ENCODE measurements at regions not wholly inside any gene's neighbourhood (a gene's known extent, or its start where the extent isn't known, plus 50 kb on each side); places are given as distances from the start of the nearest gene placed in this dataset.
"Not testable (repeated sequence)": the region's sequence is repeated elsewhere in the genome, so short reads cannot be mapped to it uniquely, and the experiment has no call there.

DNA sequence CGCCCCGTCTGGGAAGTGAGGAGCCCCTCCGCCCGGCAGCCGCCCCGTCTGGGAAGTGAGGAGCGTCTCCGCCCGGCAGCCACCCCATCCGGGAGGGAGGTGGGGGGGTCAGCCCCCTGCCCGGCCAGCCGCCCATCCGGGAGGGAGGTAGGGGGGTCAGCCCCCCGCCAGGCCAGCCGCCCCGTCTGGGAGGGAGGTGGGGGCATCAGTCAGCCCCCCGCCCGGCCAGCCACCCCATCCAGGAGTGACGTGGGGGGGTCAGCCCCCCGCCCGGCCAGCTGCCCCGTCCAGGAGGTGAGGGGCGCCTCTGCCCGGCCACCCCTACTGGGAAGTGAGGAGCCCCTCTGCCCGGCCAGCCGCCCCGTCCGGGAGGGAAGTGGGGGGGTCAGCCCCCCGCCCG is 297.5 kb upstream of the DYNLRB2 start:
- not testable (repeated sequence) for DNase-seq

DNA sequence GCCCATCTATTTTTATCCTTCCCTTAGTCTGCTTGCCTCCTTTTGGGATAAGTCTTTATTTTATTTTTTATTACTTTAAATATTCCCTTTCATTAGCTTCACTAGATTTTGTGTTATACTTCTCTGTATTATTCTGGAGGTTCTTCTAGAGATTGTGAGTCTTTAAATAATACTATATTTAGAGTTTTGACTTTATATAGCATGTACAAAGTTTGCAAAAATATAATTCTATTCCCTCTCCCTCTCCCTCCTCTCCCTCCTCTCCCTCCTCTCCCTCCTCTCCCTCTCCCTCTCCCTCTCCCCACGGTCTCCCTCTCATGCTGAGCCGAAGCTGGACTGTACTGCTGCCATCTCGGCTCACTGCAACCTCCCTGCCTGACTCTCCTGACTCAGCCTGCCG is 298.5 kb upstream of the DYNLRB2 start:
- DNase-seq, result not testable (repeated sequence)

DNA sequence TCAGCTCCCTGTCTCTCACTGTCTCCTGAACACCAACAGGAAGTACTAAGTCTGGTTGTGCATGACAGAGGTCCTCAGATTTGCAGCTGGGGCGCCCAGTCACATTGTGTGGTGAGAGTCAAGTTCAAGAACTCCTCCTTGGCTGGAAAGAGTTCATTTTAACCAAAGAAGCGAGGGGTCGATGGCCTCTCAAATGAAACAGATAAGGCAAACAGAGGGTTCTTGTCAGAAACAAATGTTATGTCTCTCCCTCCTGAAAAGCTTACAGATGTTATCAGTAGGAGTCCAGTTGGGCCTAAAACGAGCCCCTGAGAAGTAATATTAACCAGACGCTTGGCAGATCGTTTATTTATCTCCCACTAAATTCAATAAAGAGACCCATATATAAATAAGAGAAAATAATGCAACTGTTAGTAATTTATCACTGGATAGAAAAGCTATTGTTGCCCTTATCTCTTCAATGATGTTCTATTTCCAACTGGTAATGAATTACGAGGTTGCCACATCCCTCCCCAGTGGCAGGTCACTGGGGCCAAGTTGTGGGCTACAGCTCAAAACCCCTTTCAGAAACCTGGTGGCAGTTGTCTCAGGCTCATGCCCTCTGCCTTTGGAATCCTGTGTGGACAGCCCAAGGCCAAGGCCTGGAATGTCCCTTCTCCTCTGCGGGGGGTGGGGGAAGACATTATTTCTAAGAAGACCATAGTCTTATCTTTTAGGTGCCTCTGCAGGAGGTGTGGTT is 307.5 kb upstream of the DYNLRB2 start:
- no peak for DNase-seq

DNA sequence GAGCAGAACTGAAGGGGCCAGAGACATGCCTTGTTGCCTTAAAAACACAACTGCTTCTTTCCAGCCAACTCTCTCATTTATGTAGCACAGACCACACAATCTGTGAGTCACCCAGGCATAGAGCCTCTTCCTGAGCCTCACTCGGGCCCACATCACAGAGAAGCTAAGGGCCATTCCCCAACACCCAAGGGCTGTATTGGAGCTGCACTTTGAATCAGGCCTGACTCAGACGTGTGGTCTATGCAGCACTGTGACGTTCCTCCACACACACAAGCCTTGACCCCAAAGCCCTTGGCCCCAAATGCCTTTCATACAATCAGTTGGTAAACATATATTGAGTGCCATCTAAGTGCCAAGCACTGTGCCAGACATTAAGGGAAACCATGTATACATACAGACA is 308.9 kb upstream of the DYNLRB2 start:
- no peak for DNase-seq

DNA sequence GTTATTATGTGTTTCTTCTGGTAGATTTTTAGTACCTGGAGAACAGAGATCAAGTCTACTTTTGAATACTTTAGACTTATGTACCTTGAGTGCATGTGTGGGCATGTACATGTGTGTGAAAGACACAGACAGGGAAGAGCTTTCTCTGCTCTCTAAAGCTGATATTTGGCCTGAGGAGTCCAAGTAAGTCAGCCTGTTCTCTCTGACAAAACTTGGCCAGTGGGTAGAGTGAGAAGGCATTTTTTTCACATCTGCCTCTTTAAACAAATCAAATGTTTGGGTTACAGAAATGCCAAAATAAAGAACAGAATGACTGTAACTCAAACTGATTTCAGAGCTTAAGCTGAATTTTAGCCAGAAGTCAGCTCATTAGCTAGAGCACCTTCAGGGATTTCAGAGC is 309.7 kb upstream of the DYNLRB2 start:
- DNase-seq, result no peak

DNA sequence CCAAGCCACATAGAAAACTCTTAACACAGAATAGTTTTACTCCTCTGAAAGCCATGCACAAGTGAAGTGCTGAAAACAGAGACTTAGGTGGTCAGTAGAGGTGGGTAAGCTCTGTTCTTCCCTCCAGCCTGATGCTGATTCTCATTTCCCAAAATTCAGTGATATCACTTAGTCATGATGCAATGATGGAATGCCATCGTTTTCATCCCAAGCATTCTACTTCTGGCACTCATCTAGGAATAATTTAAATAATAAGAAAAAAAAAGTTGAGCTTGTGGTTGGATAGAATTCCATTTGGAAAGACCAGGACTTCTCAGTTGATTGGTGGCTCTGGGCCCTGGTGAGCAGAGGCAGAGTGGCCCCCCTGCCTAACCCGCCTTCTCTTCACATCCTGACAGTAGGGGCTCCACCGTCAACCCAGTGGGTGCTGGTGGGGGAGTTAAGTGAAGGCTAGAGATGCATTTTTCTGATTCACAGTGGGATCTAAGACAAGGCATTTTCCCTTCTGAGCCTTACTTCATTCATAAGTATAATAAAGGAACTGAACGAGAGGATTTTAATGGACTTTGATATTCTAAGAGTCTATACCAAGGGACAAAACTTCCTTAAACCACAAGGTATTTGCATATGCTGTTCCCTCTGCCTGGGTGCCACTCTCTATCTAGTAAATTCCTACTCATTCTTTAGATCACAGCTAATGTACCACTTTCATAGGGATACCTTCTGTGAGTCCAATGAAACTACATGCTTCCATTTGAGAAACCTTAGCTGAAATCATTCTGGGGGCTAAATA is 310.3 kb upstream of the DYNLRB2 start:
- no peak for DNase-seq

DNA sequence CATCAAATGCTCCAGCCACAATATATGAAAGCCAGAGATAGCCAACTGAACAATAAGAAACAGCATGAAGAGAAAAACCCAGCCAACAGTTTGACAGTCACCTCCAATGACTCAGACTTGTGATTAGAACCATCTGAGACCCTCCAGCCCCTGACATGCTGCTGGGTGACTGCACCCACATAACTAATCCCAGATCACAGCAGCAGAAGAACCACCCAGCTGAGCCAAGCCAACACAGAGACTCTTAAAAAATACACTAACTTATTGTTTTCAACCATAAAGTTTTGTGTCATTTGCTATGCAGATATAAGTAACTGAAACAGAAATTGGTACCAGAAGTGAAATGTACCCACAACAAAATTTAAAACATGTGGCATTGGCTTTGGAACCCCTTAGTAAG is 314.3 kb upstream of the DYNLRB2 start:
- no peak for DNase-seq

DNA sequence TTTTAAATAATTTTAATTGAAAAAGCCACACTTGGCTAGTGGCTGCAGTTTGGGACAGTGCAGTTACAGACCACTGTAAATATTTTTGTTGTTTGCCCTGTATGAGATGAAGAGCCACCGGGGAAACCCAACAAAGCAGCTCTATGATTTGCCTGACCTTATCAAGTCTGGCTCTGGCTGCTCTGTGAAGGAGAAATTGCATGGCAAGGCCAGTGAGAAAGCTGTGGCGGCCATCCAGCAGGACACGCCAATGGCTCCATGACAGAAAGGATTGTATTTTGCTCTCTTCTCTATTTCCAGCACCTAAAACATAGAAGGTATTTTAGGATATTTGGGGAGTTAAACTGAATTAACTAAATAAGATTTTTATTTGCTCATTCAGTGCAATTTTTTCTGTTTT is 330.0 kb upstream of the DYNLRB2 start:
- no peak for DNase-seq

DNA sequence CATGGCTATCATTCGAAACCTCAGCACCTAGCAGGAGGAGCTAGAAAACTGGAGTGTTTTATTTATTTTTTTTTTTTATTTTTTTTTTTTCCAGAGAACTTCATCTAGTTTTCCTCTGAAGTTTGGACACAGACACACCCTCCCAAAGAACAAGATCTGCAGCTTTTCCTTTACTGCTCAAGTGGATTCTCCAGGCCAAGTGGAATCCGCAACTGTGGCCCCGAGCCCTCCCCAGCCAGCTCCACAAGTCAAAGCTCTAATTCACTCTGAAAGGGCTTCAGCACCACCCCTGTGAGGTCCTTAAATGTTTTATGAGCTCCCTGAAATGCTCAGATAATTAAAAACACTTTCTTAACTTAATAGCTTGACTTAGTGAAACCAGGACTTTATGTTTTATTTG is 332.1 kb upstream of the DYNLRB2 start:
- DNase-seq, result no peak

DNA sequence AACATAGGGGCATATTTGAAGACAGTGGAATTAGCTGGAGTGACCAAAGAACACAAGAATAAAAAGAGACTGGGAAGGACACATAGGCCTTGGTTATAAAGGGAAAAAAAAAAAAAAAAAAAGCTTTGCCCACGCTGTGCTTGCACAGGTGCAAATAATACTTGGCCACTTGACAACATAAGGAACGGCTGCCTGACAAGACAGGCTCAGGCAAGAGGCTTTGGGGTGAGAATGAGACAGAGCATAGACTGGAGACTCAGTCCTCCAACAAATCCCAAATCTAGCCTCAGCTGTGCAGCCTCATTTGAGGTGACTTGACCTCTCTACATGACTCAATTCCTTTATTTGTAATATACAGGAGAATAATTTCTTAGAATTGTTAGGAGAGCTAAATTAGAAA is 332.8 kb upstream of the DYNLRB2 start:
- DNase-seq, result no peak

DNA sequence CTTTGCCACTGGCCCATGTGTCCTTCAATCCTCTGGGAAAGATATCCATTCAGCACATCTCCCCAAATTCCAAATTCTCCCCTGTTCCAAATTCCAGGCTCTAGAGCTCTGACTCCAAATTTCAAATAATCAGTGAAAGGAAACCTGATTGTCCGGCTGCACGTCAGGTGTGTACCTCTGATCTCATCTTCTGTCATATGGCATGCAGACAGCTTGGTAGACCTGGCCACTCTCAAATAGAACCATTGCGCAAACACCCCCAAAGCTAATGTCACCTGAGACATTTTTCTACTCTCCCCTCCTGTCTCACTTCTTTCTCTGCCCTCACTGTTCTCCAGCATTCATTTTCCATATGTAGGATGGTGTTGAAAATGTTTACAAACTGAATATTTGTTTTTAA is 337.0 kb upstream of the DYNLRB2 start:
- no peak for DNase-seq

DNA sequence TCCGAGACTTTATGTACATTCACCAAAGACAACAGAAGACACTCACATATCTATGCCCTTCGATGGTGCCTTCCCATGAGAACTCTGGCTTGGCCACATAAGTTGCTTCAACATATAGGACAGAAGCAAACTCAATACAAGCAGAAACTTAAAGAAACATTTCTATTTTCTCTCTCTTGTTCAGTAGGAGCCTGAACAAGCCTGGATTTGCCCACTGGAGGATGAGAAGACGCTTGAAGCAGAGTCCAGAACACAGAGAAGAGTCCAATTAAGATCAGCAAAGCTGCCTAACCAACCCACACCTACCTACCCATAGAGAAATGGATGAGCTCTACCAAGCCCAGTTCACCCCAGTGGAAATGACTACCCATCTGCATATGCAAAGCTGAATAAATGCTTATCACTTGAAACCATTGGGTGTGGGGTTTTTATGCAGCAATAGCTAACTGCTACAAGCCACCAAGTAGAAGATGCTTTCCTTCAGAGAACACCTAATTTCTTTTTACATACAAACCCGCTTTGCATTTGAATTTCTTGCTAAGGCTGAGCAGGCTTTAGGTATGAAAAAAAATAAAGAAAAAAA is 337.9 kb upstream of the DYNLRB2 start:
- DNase-seq, result no peak

DNA sequence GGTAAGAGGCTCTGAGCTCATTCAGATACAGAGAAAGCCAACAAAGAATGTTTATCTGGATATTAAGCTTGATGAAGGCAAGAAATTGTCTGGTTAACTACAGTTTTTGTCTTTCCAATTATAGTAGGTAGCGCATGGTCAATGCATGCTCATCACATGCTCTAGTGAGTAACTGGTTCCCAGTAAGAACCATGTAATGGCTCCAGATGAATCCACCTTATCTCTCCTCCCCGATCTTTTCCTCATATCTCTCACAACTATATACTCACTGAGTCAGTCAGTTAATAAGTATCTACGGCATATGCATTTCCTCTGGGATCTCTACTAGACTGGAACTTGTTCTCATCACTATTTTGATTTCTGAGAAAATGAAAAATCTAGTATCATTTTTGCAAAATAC is 340.7 kb upstream of the DYNLRB2 start:
- DNase-seq, result no peak

DNA sequence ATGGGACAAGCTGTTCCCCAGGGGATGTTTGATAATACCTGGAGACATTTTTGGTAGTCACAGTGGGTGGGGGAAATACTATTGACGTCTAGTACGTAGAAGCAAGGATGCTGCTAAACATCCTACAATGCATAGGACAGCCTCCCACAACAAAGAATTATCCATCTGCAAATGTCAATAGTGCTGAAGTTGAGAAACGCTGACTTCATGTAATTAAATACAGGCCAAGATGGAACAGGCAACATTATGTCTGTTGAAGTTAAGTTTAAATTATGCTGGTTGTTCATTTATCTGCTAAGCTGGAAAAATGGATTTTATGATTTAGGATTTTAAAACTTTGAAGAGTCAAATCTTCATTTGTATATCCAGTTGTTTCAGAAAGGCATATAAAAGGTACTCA is 341.2 kb upstream of the DYNLRB2 start:
- DNase-seq, result no peak

DNA sequence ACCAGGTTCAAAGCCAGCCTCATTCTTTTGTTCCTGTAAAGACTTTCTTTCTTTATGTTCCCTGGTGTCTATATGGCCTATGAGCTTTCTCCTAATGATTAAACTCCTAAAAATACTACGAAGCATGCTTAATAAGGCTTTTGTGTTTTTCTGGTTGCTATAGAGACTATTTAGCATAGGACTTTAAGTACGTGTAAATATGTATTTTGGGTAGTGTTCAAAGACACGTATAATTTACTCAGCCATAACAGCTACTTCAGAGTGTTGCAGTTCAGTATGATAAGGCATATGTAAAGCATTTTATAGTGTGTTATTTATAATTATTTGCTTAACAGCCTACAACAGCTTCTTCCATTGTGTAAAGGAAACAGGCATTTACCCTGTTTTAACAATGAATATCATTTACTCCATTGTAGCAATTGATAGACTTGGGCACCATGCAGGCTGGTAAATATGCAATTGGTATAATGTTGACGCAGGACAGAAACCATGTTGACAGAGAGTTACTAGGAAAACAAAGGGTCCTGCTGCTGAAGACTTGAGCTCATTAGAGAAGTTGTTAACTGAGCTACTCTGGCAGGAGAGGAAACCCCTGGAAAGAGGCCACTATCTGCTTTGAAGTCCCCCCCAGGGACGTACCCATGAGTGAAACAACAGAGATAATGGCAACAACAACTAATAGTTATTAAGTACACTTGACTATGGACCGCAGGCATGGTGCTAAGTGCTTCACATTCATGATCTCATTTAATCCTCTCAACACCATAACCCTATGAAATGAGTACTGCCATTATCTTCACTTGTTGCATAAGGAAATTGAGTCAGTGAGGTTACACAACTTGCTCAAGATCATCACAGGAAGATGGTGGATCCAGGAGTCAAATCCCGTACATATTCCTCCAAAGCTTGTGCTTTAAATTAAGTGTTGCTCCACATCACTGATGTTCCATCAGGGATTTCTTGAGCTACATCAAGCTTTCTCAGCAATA is 342.2 kb upstream of the DYNLRB2 start:
- DNase-seq, result no peak

DNA sequence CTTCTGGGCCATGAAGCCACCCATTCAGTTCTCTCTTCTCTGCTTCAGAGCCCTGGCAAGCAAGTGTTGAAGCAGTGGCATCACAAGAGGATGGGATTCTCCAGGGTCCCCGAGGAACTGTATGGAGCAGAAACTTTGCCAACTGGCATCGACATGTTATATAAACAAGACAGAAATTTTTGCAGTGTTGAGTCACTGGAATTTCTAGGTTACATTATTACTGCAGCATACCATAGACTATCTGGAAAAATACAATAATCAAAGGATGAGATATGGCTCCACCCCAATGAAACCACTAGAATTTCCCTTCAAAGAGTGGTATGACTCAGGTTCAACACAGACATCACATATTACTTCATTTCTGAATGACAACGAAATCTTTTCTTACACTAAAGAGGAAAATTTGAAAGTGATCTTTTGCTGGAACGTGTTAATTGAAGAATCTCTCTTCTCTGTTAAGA is 343.0 kb upstream of the DYNLRB2 start:
- no peak for DNase-seq

DNA sequence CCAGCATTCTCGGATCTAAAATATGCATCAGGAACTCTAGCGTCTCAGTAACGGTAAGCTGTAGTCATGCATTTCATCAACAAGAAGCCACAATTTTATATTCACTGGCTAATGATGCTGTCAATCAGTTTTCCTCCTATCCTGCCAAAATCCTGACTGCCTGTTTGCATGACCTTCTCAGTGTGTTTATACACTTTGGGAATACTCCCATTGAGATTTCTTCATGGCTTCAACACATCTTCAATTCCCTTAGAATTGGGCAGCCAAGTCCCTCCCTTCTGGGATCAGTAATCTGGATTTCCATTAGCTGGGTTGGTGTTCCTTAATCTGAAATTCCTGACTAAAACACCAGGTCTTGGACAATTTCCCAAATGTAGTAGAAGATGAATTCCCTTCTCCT is 348.9 kb upstream of the DYNLRB2 start:
- DNase-seq, result no peak

DNA sequence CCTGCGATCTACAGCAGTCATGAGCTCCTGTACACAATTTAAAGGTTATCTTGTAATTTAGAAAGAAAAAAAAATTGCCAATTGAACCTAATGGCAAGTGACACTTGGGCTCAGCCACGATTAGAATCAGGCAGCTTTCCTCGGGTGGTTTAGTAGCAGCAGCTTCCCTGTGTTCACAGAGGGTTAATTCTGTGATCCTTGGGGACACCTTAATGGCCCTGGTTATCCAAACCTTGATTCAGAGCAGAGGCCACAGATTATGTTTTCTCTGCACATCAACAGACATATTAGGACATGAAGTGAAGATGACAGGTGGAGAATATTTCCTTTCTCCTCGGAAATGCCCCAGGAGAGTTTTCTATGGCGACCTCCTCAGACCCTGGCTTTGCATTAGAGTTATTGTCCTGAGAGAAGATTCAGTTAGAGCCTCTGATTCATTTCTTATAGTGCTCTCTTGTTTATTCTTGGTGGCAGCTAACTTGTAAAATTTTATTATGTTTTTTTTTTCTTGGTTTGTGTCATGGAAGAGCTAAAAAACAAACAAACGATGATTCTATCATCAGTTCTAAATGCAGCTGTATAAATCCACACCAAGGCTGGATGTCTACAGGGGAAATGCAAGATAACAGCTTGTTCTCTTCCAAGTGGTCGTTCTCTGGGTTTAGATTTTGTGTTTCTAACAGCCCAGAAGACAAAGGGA is 351.2 kb upstream of the DYNLRB2 start:
- no peak for DNase-seq

DNA sequence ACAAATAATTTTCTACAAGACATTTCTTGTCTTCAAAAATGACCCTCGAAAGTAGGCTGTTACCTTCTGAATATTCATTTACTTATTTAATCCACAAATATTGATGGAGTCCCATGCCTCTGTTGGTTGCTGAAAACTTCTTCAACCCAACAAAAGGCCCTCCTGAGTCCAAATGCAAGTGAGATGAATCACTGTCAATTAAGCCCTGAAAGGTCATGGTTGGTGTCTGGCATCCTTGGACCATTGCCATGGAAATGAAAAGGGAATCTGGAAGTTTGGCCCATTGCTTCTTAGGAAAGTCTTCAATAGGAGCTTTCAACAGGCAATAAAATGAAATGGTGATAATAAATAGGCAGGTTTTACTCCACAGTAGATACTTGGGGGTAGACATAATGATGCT is 364.7 kb upstream of the DYNLRB2 start:
- no peak for DNase-seq

DNA sequence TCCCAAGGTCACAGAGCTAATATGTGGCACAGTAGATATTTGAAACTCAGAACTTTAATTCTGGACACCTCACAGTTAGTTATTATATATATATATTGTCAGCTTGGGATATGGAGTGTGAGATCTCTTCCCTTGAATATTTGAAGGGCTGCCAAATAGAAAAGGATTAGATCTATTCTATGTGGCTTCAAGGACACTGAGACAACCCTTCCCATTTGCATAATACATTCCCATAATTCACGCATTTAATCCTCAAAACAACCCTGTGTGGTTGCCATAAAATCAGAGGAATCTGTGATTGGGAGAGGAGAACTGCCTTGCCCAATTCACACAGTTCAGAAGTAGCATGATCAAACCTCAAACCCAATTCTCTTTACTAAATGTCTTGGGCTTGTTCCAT is 365.8 kb upstream of the DYNLRB2 start:
- DNase-seq, result no peak

DNA sequence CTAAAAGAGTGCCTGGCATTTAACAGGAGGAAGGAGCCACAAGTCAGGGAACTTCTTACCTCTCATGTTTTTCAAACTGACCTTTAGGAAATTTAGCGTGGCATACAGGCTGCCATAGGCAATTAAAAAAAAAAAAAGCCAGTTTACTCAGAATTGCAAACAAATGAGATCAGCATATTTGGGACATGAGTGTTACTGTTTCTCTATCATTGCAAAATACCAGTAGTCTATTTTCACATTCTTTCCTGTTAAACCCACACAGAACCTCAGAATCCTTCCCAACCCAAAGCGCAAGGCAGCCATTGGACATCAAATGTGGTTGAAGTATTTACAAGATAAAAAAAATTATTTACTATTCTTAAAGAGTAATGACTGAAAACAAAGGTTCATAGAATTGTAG is 366.4 kb upstream of the DYNLRB2 start:
- no peak for DNase-seq

DNA sequence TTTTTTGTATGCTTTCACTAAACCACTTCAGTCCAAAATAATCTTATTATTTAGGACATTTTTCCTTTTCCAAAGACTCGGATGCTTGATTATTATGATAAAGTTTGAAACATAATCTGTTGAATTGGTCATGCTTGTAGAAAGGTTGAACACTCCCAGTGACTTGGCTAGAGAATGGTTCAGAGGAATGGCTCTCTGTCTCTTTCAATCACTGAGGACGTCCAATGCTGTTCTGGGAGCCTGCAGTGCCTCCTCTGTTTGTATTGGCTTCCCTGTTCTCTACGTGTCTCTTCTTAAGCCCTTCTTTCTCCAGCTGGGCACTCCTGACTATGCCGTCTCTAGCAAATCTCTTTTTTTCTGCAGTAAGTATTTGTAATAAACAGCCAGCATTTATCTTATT is 369.0 kb upstream of the DYNLRB2 start:
- DNase-seq, result no peak

All from activated T-cell treated with anti-CD3 and anti-CD28 coated beads for 4 hours (primary cell).